22Rv1 (cell line): ENCODE measurements at regions not wholly inside any gene's neighbourhood (a gene's known extent, or its start where the extent isn't known, plus 50 kb on each side); places are given as distances from the start of the nearest gene placed in this dataset.

Experiments
- H3K27ac ChIP-seq: fragments of 450-650 bp; 2 replicates; pipeline ENCODE4 v1.5.1; 2017
- ZFX ChIP-seq: fragments of 450-650 bp; IDR thresholded peaks from 2 replicates; pipeline ENCODE4 v1.6.1; 2017; ENCODE audit warnings: antibody characterized with exemption, borderline replicate concordance
- TF ChIP-seq, protein P1 (sequence below): fragments of 450-650 bp; IDR thresholded peaks from 2 replicates; pipeline ENCODE4 v1.5.1; 2017; ENCODE audit warnings: mild to moderate bottlenecking

DNA sequence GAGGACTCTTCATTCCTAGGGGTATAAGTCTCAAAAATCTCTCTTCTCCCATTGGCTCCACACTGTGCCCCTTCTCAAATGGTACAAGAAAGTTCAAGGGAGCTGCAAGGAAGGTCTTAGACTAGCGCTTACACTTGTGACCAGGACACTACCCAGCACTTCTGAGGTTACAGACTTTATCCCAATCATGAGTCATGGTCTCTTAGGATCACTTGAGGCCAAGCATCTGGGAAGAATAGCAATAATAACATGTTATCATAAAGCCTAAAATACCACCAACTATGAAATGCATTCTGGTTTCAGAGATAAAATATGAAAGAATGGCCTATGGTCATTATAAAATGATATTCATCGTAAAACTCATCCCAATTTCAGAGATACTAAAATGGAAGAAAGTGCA lies 309.9 kb upstream of the PKDCC start:
- no peak overlapping the region for H3K27ac ChIP-seq
- TF ChIP-seq ZFX, result no peak
- TF ChIP-seq, protein P1, sequence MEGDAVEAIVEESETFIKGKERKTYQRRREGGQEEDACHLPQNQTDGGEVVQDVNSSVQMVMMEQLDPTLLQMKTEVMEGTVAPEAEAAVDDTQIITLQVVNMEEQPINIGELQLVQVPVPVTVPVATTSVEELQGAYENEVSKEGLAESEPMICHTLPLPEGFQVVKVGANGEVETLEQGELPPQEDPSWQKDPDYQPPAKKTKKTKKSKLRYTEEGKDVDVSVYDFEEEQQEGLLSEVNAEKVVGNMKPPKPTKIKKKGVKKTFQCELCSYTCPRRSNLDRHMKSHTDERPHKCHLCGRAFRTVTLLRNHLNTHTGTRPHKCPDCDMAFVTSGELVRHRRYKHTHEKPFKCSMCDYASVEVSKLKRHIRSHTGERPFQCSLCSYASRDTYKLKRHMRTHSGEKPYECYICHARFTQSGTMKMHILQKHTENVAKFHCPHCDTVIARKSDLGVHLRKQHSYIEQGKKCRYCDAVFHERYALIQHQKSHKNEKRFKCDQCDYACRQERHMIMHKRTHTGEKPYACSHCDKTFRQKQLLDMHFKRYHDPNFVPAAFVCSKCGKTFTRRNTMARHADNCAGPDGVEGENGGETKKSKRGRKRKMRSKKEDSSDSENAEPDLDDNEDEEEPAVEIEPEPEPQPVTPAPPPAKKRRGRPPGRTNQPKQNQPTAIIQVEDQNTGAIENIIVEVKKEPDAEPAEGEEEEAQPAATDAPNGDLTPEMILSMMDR, result no peak

DNA sequence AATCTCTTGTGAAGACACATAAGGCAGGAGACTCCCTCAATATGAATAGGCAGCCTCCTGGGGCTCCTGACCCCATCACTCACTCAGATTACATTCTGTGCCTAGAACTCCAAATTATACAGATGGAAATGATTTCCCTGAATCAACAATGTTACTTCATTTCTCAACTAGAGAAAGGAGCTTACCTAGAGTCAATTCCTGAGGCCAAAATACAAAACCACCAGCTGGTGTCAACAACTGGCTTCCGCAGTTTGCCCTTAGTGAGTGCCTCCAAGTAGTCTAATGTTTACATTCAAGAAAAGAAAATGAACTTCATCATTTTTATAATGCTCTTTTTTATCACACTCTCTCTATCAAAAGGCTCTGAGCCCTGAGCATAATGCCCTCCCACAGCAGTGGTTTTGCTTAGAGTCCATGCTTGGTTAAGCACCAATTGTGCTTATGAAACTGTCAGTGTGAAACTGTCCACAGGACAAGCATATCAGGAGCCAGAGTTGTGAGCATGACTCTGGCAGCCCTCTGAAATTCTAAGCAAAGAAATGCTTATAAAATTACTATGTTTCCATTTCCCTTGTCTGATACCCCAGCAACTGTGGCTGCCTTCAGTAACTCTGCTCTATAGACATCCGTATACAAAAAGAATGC lies 305.7 kb upstream of the PKDCC start:
- H3K27ac ChIP-seq, result no peak overlapping the region
- TF ChIP-seq, protein P1, result no peak
- no peak for TF ChIP-seq ZFX

DNA sequence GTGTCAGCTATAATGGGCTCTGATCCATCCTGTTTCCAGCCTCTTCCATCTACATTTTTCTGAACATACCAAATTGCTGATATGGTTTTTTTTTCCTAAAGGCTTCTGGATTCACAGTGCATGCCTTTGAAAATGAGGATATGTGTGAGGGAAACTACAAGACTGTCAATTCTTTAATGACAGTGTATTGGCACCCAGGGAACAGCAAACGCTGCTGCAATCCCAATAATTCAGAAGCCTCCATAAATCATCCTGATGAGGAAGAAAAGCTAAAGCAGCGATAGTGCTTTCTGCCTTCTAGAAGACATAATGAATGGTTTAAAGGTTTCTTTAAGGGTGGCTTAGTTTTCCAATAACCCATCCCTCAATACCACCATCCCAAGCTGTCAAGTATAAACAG lies 304.5 kb upstream of the PKDCC start:
- no peak for TF ChIP-seq ZFX
- TF ChIP-seq, protein P1, result no peak
- no peak overlapping the region for H3K27ac ChIP-seq

DNA sequence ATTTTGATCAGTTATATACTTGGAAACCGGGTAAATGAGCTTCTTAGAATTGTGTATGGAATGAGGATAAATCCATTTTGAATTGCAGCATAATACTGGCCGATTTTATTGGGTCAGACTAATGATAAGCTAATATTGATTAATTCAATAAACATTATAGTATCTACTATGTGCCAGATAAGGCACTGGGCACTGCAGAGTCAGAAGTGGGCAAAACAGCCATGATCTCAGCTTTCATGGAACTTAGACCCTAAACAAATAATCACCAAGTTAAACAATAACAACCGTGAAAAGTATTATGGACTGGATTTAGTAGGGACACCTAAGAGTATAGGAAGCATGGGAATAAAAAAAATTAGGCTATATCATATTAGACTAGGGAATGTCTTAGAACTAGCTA lies 297.0 kb upstream of the PKDCC start:
- no peak overlapping the region for H3K27ac ChIP-seq
- TF ChIP-seq ZFX, result no peak
- TF ChIP-seq, protein P1, result no peak

DNA sequence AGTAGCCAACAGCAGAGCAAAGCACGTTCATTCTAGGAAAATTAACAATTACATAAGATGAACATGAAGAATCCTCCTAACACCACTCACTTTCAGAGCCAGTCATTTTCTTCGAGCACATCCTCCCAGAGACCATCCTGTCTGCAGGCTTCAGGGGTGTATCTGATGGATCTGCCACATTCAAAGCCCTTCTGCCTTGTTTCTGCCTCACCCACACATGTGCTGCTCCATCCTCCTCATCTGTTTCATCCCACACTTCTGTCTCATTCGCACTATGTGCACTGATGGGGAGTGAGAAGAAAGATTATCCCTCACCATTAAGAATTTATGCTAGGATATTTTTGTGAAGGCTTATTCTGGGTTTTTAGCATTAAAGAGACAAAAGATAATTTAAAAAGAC lies 287.9 kb upstream of the PKDCC start:
- TF ChIP-seq ZFX, result no peak
- TF ChIP-seq, protein P1, result no peak
- no peak overlapping the region for H3K27ac ChIP-seq

DNA sequence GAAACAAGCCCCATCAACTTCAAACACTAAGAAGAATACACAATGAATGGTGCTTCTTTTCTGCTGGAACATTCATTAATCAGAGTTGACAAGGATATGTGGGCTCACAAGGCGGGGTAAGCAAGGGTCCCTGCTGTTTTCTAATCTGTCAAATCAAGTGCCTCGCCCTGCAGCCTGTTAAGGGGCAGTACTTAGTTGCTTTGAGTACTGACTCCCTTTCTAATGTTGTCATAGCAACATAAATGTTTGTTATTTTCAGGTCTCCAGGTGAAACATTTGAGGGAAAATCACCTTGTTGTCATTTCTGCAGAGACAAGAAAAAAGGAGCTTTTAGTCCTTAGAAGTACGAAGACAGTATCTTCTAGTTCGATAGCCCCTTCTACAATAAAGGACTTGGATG lies 284.7 kb upstream of the PKDCC start:
- TF ChIP-seq, protein P1, result no peak
- TF ChIP-seq ZFX, result no peak

DNA sequence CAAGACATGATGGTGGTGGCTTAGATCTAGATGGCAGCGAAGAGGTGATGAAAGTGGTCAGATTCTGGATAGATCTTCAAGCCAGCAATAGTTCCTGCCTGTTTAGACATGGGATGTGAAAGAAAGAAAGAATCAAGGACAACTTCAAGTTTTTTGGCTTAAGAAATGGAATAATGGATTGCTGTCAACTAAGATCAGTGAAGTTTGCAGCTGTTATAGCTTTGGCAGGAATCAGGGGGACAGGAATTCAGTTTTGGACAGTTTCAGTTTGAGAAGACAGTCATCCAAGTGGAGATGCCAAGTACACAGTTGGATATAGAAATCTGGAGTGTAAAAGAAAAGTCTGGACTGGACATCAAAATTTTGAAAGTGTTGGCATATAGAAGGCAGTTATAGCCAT lies 283.7 kb upstream of the PKDCC start:
- H3K27ac ChIP-seq, result no peak overlapping the region
- TF ChIP-seq, protein P1, result no peak
- no peak for TF ChIP-seq ZFX

More for the DNA sequence above, 284.7 kb upstream of the PKDCC start:
- H3K27ac ChIP-seq, result no peak overlapping the region
